ENCODE measurements at regions not wholly inside any gene's neighbourhood (a gene's known extent, or its start where the extent isn't known, plus 50 kb on each side); places are given as distances from the start of the nearest gene placed in this dataset.

DNA sequence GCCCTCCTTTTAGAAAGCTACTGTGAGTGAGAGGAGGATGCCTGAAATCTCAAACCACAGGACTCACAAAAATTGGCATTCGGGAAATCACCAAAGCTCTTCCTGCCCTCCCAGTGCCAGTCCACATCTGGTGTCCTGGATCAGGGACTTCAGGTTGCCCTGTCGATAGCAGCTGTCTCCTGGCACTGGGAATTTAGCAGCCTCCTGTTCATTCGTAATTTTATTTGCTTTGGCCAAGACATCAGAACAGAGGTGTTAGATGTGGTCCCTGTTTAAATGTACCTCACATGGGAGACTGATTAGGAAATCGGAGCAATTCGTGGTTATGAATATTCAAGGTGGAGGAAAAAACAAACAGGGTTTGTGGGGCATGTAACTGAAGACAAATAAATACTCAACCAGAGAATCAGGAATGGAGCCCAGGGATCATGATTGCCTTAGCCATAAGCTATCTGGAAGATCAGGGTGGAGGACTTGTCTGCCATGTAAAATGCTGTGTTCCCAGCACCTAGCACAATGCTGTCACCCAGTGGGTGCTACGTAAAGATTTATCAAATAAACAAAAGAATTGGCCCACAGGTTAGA, 265.2 kb upstream of the PROK2 start:
- no peaks in the 10 kb centered on the region for H3K4me1 Mint-ChIP-seq
- H3K27me3 ChIP-seq (ENCODE audit: insufficient read depth, low read length, poor library complexity, severe bottlenecking), result no peaks in the 10 kb centered on the region
- ChIA-PET POLR2A (no interaction called here), CTCF (no interaction called here)
- DNase-seq, result no peak
- no peak overlapping the region for H3K4me3 Mint-ChIP-seq
- H3K36me3 Mint-ChIP-seq, result no peaks in the 10 kb centered on the region
- H3K4me1 ChIP-seq (ENCODE audit: insufficient read depth, low read length), result no peaks in the 10 kb centered on the region
- no peaks in the 10 kb centered on the region for H3K36me3 ChIP-seq (ENCODE audit: insufficient read depth, low read length)
- no peak overlapping the region for H3K27ac Mint-ChIP-seq
- H3K4me3 ChIP-seq (ENCODE audit: low read length), result no peak overlapping the region
- no peaks in the 10 kb centered on the region for H3K9me3 ChIP-seq (ENCODE audit: low read length)
- H3K27ac ChIP-seq (ENCODE audit: low read depth, low read length), result no peak overlapping the region
- H3K27me3 Mint-ChIP-seq, result peaks cover 0 to 2% of the 10 kb centered on the region in 2 donors
- H3K9me3 Mint-ChIP-seq, result no peaks in the 10 kb centered on the region

DNA sequence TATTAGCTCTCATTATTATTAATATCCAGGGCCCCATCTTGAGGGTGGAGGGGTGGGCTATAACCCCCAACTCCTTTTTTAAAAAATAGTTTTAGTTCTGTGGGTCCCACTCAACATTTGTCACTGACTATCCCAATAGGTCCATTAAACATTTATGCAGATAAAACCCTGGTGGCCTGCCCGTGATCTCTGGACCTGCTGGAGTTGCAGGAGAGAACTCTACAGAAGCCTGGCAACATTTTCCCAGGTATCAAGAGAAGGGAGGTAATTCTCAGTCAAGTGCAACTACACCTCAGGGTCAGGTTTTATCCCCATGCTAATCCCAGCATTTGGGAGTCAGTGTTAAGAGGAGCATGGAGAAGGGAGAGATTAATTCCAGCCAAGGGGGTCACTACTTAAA, 264.4 kb upstream of the PROK2 start:
- Mint-ChIP-seq H3K27ac (no peak overlapping the region), H3K9me3 (no peaks in the 10 kb centered on the region), H3K4me3 (no peak overlapping the region), H3K36me3 (no peaks in the 10 kb centered on the region), H3K4me1 (no peaks in the 10 kb centered on the region), H3K27me3 (no peaks in the 10 kb centered on the region)
- Histone ChIP-seq H3K9me3 (ENCODE audit: low read length) (no peaks in the 10 kb centered on the region), H3K4me3 (ENCODE audit: low read length) (no peak overlapping the region), H3K4me1 (ENCODE audit: insufficient read depth, low read length) (no peaks in the 10 kb centered on the region), H3K27ac (ENCODE audit: low read depth, low read length) (no peak overlapping the region), H3K36me3 (ENCODE audit: insufficient read depth, low read length) (no peaks in the 10 kb centered on the region), H3K27me3 (ENCODE audit: insufficient read depth, low read length, poor library complexity, severe bottlenecking) (no peaks in the 10 kb centered on the region)
- POLR2A ChIA-PET, result no interaction called here
- CTCF ChIA-PET, result no interaction called here
- no peak for DNase-seq

DNA sequence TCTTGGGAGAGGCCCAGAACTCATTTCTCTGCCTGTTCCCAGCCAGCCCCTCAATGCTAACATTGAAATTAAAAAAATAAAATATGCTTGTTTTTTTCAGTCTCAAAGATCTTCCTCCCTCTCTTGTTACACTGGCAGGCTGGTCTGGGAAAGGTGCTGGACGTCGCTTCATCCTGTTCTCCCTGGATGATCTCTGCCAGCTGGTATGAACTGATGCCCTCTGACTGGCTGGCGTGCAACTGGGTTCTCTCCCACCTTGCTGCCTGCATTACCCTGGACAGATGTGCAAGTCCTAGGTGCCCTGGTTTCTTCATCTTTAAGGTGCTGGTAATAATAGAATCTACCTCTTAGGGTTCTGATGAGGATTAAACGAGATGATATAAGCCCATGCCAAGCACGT, 263.9 kb upstream of the PROK2 start:
- Mint-ChIP-seq H3K36me3 (no peaks in the 10 kb centered on the region), H3K27ac (no peak overlapping the region), H3K27me3 (no peaks in the 10 kb centered on the region), H3K9me3 (no peaks in the 10 kb centered on the region), H3K4me3 (no peak overlapping the region), H3K4me1 (no peaks in the 10 kb centered on the region)
- H3K4me3 ChIP-seq (ENCODE audit: low read length), result no peak overlapping the region
- H3K27ac ChIP-seq (ENCODE audit: low read depth, low read length), result no peak overlapping the region
- no peaks in the 10 kb centered on the region for H3K4me1 ChIP-seq (ENCODE audit: insufficient read depth, low read length)
- no peaks in the 10 kb centered on the region for H3K36me3 ChIP-seq (ENCODE audit: insufficient read depth, low read length)
- DNase-seq, result no peak
- no peaks in the 10 kb centered on the region for H3K9me3 ChIP-seq (ENCODE audit: low read length)
- CTCF ChIA-PET, result no interaction called here
- no peaks in the 10 kb centered on the region for H3K27me3 ChIP-seq (ENCODE audit: insufficient read depth, low read length, poor library complexity, severe bottlenecking)
- POLR2A ChIA-PET, result no interaction called here

DNA sequence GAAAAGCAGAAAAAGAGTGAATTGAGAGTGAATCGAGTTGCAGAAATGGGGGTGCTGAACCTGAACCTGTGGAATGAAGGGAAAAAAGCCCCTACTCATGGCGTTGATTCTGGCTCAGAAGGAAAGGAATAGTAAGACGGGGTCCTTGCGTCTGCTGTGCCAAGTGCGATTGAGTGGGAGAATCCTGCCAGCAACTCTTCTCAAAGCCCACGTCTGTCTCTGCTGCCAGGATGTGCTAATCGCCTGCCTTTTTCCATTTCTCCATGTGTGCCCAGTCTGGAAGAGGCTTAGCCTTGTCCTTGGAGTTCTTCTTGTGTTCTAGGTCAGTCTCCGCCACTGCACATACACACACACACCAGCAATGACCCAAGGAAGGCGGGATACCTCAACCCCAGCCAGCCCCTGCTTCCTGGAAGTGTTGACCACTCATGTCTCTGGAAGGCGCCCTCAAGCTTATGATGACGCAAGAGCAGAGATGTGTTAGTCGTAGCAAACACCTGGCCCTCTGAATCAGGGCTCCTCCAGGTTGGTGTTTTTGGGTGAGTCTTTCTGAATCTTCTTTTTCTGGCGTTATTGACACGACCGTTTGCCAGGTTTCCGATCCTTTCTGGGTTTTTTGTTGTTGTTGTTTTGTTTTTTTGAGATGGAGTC, 262.4 kb upstream of the PROK2 start:
- Mint-ChIP-seq H3K4me1 (no peaks in the 10 kb centered on the region), H3K9me3 (no peaks in the 10 kb centered on the region), H3K36me3 (no peaks in the 10 kb centered on the region), H3K27me3 (peaks cover 2 to 3% of the 10 kb centered on the region in 2 donors), H3K4me3 (no peak overlapping the region), H3K27ac (peak overlapping the region in 1 of 8 donors; percentile 28)
- no peaks in the 10 kb centered on the region for H3K4me1 ChIP-seq (ENCODE audit: insufficient read depth, low read length)
- DNase-seq, result no peak
- no peak overlapping the region for H3K27ac ChIP-seq (ENCODE audit: low read depth, low read length)
- H3K9me3 ChIP-seq (ENCODE audit: low read length), result no peaks in the 10 kb centered on the region
- H3K36me3 ChIP-seq (ENCODE audit: insufficient read depth, low read length), result no peaks in the 10 kb centered on the region
- ChIA-PET POLR2A (no interaction called here), CTCF (no interaction called here)
- H3K27me3 ChIP-seq (ENCODE audit: insufficient read depth, low read length, poor library complexity, severe bottlenecking), result no peaks in the 10 kb centered on the region
- no peak overlapping the region for H3K4me3 ChIP-seq (ENCODE audit: low read length)

DNA sequence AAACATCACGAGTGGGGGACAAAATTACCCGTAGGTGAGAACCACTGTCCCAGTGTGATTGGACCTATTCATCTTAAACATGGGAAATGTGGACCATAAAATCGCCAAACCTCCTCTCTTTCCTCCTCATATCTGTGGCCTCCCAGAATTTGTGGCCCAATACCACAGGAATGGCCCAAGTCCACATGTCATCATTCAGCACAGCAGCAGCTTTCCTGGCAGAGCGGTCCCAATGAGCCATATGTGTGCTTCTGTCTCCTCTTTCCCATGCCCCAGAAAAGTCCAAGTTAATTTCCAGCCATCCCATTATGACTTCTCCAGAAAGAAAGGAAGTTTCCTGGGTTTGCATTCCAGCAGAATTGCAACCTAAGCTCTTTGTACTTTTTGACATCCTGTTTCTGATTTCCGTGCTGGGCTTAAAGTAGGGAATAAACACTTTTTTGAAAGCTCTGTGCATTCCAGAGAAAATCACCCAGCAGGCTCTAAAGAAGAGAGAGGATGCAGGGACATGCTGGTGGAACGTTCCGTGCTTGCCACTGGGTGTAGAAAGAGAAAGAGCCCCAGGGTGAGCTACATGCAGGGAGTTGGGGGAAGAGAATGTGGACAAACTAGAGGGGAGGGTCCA, 259.4 kb upstream of the PROK2 start:
- ChIA-PET POLR2A (no interaction called here), CTCF (no interaction called here)
- Mint-ChIP-seq H3K4me1 (no peaks in the 10 kb centered on the region), H3K36me3 (no peaks in the 10 kb centered on the region), H3K27me3 (peaks cover 14 to 18% of the 10 kb centered on the region in 2 donors), H3K4me3 (no peak overlapping the region), H3K9me3 (no peaks in the 10 kb centered on the region), H3K27ac (no peak overlapping the region)
- DNase-seq, result no peak
- Histone ChIP-seq H3K9me3 (ENCODE audit: low read length) (no peaks in the 10 kb centered on the region), H3K27me3 (ENCODE audit: insufficient read depth, low read length, poor library complexity, severe bottlenecking) (no peaks in the 10 kb centered on the region), H3K4me3 (ENCODE audit: low read length) (no peak overlapping the region), H3K27ac (ENCODE audit: low read depth, low read length) (no peak overlapping the region), H3K4me1 (ENCODE audit: insufficient read depth, low read length) (no peaks in the 10 kb centered on the region), H3K36me3 (ENCODE audit: insufficient read depth, low read length) (no peaks in the 10 kb centered on the region)

DNA sequence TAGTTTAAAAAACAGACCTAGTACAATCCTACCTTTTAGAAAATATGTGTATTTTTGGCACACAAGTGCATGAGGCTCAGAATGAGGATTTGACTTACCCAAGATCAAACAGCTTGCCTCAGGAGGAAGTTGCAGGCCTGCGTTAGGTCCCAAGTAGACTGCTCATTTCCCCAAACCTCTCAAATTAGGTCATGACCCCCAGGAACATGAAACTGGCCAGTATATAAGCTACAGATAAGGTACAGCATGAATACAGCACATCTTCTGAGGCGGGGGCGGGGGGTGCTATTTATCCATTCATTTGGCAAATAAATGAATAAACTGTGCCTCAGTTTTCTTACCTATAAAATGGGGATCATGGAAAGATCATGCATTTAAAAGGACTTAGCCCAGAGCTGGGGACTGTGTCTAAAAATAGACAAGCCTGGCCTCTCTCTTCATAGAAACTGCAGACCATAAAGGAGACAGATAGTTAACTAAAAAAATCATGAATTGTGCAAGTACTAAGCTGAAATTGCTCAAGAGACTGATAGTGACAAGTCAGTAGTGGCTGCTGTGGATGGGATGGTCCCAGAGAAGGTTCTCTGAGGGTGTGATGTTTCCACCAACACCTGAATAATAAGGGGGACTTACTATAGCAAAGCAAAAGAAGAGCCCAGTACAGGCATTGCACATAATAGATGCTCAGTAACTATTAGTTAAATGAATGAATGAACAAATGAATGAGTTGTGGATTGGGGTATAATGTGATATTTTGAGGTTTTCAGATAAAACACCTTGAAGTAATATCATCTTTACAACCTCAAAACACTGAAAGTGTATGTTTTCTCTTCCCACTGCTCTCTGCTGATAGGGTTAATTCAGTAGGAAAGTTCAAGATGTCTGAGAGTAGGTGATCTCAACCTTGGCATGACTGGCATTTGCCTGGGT, 258.5 kb upstream of the PROK2 start:
- Histone ChIP-seq H3K4me1 (ENCODE audit: insufficient read depth, low read length) (no peaks in the 10 kb centered on the region), H3K27ac (ENCODE audit: low read depth, low read length) (no peak overlapping the region), H3K27me3 (ENCODE audit: insufficient read depth, low read length, poor library complexity, severe bottlenecking) (no peaks in the 10 kb centered on the region), H3K36me3 (ENCODE audit: insufficient read depth, low read length) (no peaks in the 10 kb centered on the region), H3K4me3 (ENCODE audit: low read length) (no peak overlapping the region), H3K9me3 (ENCODE audit: low read length) (no peaks in the 10 kb centered on the region)
- ChIA-PET POLR2A (no interaction called here), CTCF (no interaction called here)
- no peaks in the 10 kb centered on the region for H3K4me1 Mint-ChIP-seq
- H3K9me3 Mint-ChIP-seq, result no peaks in the 10 kb centered on the region
- no peak overlapping the region for H3K4me3 Mint-ChIP-seq
- H3K27me3 Mint-ChIP-seq, result peaks cover 14 to 23% of the 10 kb centered on the region in 2 donors
- H3K36me3 Mint-ChIP-seq, result no peaks in the 10 kb centered on the region
- no peak overlapping the region for H3K27ac Mint-ChIP-seq
- no peak for DNase-seq

DNA sequence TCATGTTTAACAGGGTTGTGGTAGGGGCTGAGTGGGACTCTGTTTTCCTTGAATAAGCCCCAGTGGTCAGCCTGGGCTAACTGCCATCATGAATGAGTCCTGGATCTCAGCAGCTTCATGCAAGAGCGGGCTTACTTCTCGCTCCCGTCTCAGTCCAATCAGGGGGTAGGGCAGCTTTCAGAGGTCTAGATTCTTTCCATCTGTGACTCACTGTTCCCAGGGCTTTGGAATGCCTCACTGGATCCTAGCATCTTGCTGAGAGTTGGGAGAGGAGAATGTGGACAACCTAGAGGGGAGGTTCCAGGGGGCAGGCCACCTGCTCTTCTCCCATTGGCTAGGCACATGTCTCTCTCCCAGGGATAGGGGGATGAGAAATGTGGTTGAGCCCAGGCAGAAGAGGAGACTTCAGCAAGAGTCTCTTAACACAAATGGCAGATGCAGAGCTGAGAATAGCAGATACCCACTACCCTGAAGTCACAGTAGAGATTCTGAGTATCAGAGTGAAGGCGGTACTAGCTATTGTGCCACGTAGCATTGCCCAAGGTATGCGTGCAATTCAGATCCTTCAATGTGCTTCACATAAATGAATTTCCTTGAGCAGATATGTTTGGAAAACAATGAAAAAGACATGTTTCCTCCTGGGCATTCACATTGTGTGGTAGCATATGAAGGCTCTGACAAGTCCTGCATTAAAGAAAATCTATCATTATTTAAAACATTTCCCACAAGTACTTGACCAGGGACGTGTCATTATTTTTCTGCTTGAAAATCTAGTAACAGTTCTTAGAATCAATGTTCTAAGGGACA, 257.7 kb upstream of the PROK2 start:
- Mint-ChIP-seq H3K27ac (no peak overlapping the region), H3K4me1 (no peaks in the 10 kb centered on the region), H3K36me3 (no peaks in the 10 kb centered on the region), H3K4me3 (no peak overlapping the region), H3K9me3 (peaks cover 0 to under 1% (median 0%) of the 10 kb centered on the region in 5 donors), H3K27me3 (peaks cover 17 to 25% of the 10 kb centered on the region in 2 donors)
- no peak overlapping the region for H3K27ac ChIP-seq (ENCODE audit: low read depth, low read length)
- CTCF ChIA-PET, result no interaction called here
- no peaks in the 10 kb centered on the region for H3K9me3 ChIP-seq (ENCODE audit: low read length)
- no peaks in the 10 kb centered on the region for H3K27me3 ChIP-seq (ENCODE audit: insufficient read depth, low read length, poor library complexity, severe bottlenecking)
- H3K4me1 ChIP-seq (ENCODE audit: insufficient read depth, low read length), result no peaks in the 10 kb centered on the region
- no peak for DNase-seq
- no peaks in the 10 kb centered on the region for H3K36me3 ChIP-seq (ENCODE audit: insufficient read depth, low read length)
- POLR2A ChIA-PET, result no interaction called here
- H3K4me3 ChIP-seq (ENCODE audit: low read length), result no peak overlapping the region
